AG08395 (cell line): ENCODE measurements at regions not wholly inside any gene's neighbourhood (a gene's known extent, or its start where the extent isn't known, plus 50 kb on each side); places are given as distances from the start of the nearest gene placed in this dataset.

Source experiments
- DNase-seq: peaks from one replicate; pipeline ENCODE4 v3.0.0; 2012; ENCODE audit warnings: mixed read lengths, low spot score

DNA sequence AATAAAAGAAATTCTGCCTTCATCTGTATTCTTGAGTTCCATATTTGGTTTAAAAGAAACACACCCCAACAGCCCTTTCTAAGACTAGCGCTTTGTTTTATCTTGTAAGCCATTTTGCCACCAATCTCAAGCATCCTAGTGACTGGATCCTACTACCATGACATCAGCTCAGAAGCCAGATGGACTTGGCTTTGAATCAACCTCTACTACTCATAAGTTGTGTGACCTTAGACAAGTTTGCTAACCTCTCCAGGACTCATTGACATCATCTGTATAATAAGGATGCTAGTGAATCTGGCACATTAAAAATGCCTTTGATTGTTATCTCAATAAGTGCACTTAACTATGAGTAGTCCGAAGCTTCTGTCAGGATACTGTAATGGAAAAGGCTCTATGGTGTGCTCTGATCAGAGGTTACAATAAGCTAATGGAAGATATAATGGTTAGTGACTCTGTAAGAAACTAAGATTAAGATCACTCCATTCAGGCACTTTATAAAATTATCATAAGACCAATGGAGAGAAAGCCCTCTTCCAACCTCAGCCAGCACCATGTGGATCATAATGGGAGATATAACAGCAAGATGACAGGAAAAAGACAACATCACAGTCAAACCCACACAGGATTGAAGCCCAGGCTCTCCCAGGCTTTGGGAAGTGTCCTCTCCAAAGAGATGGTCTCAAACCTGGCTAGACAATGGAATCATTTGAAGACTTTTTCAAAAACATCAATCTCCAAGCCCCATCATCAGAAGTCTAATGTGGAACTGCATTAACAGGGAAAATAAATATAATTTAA lies 180.6 kb upstream of the MIR17HG start:
- no peak for DNase-seq

DNA sequence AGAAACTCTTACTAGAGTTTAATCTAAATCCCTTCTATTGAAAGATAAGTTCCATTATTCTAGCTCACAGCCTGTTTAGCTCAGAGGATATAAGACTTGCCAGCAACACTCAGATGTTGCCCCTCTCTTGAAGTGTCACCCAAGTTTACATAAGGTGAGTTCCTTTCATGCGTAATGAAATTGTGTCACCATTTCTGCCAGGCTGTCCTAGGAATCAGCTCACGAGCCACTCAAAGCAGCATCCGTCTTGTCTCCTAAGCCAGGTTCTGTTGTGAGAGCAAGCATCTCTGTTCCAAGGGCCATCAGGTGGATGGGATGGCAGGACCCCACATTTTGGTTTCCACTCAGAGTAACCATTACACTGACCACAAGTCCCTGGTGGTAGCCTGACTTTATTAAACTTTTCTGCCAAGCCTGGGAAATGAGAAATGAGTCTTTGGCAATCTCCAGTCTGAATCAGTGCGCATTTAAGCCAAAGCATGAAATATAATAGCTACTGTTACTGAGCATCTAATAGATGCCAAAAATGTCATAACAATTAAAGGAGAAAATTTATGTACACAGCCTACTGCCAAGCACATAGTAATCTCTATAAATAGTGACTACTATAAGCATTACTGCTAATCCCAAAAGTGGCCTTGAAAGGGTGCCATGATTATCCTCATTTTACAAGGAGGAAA lies 179.6 kb upstream of the MIR17HG start:
- DNase-seq = no peak

DNA sequence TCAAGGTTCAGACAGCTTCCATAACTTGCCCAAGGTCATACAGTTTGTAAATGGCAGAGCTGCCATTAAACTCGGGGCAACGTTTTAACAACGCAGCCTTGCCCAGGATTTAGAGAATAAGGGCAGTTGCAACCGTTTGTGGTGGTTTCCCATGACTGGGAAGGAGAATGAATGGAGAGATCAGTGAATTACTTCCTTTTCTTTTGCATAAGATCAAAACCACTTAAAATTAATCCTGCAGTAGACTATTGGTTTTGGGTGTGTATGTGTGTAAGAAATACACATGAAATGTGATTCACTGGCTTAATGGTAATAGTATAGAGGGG lies 179.1 kb upstream of the MIR17HG start:
- no peak for DNase-seq

DNA sequence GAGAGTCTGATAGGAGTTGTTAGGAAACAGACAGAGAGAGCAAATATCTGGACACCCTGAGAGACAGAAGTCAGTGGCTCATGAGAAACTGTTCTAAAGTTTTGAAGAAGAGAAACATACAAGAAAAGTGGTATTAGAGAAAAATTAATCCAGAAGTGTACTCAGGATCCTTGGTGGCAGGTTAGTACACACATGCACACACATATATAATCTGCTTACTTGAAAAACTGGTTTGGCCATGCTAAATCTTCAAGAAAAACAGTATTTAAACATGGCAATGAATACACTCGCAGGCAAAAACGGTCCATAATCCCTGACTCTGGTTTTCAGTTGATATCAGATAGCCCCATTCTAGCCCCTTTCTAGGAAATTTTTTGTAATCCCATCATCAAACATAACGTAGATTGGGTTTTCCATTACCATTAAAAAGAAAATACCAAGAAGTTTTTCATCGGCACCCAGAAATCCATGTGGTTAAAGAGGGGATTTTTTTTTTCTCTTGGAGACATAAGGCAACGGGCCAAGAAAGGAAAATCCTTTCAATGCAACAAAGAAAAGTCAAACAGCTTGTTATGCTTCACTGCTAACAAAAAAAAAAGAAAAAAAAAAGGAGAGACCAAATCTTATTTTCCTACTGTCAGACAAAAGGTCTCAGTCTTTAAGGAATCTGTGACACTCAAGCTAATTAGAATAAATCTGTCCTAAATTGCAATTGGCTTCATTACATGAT lies 178.0 kb upstream of the MIR17HG start:
- DNase-seq = no peak

DNA sequence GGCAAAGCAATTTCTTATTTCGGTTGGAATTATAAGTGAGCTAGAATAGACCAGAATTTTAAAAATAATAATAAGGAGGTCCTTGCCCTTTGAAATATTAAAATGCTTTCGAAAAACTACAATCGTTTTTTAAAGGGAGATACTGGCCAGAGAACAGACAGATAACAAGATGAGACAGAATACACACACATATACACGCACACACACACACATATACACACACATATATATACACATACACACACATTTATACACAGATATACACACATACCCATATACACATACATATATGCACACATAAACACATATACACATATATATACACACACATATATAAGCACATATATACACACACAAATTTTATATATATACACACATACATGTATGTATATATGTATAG lies 175.3 kb upstream of the MIR17HG start:
- DNase-seq = no peak

DNA sequence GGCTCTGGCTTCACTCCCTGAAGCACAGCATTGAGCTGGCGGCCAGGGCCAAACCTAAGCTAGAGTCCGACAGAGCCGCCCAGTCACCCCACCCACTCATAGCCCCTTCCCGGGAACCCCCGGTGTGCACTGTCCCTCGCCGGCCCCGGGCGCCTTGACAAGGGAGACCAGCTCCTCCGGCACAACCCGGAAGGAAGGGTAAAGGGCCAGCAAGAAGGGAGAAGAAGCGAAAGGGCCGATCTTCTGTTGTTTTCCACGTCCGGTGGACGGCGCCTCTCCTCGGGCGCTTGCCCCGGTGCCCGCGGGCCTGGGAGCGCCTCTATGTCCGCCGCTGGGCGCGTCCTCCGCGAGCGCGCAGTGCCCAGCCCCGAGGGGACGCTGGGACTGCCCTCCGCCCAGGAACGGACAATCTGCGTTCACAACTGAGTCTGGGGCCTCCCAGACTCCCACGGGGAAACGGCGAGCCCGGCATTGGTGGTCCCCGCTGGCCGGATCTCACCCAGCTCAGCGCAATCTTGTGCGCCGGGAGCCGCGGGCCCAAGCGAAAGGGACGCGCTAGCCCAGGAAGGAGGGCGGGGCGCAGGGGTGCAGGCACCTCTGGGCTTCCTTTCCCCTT lies 172.5 kb upstream of the MIR17HG start:
- no peak for DNase-seq

DNA sequence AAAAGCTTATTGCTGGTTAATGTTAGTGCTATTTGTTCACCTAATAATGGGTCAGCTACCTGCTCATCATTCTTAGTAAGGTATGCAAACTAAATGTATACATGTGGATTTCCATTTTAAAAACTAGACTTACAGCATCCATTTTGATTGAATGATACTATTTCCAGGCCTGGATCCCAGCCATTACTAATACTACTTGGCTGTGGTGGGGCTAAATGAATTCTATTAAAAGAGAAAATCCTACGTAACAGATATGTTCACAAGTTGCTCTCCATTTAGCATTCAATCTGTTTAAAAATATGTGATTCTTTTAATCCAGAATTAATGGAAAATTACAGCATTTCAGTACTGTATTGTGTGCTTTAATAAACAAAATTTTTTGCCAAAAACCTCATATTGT lies 169.4 kb upstream of the MIR17HG start:
- no peak for DNase-seq

DNA sequence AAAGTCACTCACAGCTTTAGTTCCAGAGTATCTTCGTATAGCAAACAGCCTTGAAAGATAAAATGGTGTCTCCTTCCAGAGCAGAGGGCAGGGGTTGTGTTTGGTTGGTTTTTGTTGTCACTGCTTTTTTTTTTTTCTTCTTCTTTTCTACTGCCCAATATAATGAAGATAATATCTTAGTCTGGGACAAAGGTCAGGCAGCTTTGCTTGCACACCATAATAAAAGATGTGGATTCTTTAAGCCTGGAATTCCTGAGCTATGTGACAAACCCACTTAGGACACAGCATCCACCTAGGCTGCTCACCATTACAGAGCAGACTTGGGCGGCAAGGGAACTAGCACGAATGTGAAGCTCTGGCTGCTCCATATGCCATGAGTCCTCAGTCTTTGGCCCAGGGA lies 165.6 kb upstream of the MIR17HG start:
- DNase-seq = no peak

DNA sequence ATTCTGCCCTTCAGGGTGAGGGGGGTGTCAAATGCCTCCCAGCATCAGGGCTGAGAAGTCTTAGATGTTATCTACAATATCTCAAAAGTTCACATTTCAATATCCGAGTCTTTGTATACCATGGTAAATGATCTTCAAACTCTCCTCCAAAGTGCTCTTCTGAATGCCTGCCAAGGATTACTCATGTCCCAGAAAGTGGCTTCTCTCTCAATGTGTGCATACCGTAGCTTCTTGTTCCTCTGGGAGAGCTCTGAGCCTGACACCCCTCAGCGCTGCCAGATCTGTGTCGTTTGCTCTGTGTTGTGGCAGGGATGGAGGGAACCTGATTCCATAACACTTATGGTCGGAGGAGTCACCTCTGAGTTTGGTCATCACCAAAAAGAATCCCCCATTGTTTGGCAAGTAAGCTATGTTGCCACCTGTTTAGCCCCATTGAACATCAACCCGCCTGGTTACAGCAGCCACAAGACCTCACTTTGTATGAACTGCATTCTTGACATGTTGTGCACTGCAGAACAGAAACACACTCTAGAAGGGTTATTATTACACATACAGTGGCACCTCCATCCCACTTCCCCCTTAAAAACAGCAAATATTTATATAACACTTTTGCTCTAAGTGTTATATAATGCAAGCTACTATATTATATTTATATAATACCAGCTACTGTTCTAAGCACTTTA lies 163.1 kb upstream of the MIR17HG start:
- no peak for DNase-seq

DNA sequence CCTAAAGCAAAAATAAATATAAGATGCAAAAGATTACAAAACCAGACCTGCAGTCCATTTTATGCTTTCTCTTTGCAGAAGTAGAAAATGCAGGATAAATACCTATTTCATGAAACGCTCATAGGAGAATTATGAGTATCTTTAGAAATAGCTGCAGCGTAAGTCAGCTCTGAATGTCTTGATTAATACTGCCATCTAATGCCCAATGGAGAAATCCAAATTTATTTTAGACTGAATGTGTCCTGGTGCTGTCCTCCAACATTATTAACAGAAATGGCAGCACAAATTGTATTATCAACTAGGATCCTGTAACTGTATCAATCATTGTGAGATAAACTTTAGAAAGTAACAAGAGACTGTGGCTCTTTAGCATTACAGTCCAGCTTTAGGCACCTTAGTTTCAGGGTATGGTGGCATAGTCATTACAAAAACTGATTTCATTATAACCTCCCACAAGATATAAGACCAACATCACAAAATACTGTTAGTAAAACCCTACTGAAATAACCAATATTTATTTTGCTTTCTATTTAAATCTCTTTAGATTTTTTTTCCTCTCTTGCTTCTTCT lies 162.1 kb upstream of the MIR17HG start:
- no peak for DNase-seq

DNA sequence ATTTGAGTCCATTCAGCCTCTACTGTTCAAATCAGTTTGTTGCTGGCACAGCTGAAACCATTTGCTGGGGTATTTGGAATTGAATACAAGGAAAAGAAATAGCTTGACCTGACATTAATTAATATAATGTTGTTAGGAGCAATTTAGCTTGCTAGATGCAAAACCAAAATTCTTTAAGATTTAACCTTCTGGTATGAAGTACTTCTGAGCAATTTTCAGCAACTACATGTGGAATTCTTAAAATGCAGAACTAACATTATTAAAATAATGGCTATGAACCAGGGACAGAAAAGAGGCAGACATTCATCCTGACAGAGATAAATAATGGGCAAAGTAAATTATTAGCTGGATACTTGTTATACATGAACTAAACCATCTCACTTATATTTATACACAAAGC lies 160.0 kb upstream of the MIR17HG start:
- no peak for DNase-seq

DNA sequence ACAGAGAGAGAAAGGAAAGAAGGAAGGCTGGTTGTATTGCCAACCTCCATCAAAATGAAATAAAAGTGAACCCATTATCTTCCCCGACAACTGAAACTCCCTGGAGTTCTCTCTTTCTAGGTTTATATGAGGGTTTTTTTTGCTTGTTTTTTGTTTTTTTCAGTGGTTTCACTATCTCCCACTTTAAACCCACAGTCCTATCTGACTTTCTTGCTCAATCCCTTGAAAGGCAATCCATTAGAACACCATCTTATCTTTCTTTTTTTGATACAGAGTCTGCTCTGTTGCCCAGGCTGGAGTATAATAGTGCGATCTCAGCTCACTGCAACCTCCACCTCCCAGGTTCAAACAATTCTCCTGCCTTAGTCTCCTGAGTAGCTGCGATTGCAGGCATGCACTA lies 158.0 kb upstream of the MIR17HG start:
- no peak for DNase-seq

DNA sequence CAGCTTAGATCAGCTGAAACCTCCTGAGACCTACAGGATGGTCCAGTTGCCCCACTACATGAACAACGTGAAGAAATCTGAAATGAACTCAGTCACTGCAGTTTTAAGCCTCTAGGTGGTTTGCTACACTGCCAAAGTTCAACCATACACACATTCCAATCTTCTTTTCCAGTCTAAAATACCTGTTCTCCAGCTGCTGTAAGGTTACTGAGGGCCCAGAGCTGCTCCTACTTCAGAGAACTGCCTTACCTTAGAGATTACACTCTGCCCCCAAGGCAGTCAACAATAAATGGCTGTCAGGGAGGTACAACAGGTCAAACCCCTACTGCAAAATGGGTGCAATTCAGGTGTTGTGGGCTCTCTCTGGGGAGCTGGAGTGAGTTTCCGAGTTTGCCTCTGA lies 154.1 kb upstream of the MIR17HG start:
- DNase-seq = no peak

DNA sequence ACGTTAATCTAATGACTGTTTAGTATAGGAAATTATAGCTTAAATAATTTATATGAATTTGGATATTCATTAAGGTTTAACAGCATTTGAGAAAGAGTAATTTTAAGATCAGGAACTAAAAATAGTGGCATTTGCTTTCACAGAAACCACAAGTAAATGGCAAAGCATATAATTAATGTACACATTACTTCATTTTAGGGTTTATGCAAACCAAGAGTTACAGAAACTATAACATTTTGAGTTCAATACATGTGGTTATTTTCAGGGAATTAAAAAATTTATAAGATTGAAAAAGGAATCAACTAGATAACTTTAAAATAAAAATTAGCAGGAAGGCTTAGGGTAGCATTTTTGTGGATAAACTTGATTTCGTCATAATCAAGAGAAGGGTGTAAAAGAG lies 151.7 kb upstream of the MIR17HG start:
- no peak for DNase-seq

DNA sequence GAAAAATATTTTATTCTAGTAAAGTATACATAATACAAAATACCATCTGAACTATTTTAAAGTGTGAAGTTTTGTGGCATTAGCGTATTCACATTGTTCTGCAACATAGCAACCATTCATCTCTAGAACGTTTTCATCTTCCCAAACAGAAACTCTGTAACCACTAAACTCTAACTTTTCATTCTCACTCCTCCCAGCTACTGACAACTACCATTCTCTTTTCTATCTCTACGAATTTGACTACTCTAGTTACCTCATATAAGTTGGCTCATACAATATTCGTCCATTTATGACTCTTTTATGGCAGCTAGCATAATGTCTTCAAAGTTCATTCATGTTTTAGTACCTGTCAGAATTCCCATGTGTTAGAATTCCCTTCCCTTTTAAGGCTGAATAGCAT lies 150.5 kb upstream of the MIR17HG start:
- DNase-seq = no peak

DNA sequence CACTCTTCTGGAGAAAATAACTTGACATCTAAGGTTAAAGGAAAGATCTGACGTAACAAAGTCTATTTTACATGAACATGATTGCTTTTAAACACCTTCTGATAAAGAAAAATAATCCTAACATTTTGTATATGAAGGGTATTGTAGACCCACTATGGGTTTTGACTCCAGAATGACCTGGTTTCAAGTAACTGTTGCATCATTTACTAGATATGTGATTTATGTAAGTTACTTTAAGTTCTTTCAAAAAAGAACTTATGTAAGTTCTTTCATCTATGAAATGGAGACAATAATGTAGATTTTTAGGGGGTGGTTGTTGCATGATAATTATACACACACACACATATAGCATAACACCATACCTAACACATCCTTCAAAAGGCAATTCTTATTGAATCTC lies 147.6 kb upstream of the MIR17HG start:
- no peak for DNase-seq

DNA sequence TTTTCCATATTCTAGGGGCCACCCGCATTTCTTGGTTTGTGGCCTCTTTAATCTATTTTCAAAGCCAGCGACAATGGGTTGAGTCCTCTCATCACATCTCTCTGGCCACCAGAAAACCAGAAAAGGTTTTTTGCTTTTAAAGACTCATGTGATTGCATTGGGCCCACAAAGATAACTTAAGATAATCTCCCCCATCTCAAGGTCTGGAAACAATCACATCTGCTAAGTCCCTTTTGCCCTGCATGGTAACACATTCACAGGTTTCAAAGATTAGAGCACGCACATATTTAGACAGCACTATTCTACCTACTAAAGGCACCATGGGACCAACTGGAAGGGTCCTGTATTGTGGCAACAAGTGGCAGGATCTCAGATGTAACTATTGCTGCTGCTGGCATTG lies 147.0 kb upstream of the MIR17HG start:
- no peak for DNase-seq

DNA sequence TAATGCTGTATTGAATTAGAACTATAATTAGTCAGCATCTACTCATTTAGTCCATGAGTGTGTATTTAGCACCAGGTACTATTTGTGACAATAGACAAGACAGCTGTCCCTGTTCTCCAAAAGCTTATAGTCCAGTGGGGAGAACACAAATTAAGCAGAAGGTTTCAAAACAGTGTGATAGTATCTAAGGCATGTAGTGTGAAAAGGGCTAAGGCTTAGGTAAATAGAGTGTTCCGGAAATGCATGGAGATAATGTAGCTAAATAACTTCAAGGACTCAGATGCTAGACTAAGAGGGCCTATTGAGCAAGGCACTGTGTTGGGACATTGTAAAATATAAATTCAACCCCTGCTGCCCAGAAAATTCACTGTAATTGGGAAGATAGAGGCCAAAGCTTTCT lies 144.1 kb upstream of the MIR17HG start:
- no peak for DNase-seq

DNA sequence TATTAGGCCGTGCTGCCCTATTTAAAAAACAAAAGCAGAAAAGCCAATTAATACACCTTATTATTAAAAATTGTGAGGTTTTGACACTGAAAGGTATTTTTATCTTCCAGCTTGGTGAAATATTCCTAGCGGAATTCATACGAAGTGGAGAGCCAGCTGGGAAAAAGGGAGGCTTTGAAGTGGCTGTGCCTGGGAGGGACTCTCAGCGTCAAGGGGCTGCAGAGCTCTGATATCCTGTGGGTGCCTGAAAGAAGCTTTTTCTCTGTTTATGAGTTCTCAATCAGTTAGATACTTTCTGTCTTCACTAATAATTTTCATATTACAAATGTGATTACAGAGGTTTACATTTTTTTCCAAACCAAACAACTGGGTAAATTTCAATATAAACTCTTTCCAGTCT lies 140.2 kb upstream of the MIR17HG start:
- no peak for DNase-seq

DNA sequence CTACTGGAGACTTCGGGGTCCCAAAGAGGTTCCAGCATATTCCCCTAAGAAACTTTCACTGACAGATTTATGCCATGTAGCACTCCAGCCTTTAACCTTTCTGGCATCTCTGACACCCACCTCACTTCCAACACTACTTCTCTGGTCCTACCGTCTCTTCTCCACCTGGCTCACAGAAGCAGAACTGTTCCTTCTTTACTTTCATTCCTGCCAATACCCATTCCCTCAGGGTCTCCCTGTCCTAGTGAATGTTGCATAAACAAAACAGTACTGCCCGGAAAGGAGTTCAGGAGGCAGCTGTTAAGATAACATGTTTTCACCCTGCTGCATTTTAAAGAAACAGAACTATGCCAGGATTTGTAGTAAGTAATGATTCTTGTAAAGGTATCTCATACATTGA lies 136.0 kb upstream of the MIR17HG start:
- no peak for DNase-seq

DNA sequence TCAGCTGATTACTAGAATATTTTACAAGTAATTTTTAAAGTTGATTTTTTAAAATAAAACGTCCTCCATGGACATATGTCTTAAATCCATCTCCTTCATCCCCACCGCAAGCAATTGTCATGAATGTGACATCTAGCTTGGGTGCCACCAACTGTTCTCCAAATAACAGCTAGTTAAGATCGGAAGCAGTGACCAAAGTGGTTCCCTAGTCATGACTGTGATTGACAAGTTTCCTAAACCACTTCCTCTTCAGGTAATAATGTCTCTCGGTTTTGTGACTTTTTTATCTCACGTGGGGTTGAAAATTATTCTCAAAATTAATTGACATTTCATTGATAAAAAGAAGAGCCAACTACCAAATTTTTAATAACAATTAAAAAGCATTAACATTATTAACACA lies 135.3 kb upstream of the MIR17HG start:
- DNase-seq = no peak

DNA sequence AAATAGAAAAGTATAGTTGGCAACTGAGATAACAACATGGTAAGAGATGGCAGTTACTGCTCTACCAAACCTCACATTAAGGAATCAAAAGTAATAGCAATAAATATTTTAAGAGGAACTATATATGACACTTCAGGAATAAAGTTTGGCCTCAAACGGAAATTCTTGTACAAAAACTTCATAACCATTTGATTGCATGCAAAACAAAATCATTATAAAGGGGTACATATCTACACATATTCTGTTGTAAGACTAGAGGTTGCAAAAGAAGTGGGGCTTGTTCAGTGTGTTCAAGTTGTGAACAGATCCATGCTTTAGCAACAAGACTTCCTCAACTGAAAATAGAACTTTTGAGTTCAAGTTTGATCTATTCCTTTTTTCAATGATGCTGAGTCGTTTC lies 133.5 kb upstream of the MIR17HG start:
- DNase-seq = no peak
